ENCODE measurements at regions not wholly inside any gene's neighbourhood (a gene's known extent, or its start where the extent isn't known, plus 50 kb on each side); places are given as distances from the start of the nearest gene placed in this dataset.

DNA sequence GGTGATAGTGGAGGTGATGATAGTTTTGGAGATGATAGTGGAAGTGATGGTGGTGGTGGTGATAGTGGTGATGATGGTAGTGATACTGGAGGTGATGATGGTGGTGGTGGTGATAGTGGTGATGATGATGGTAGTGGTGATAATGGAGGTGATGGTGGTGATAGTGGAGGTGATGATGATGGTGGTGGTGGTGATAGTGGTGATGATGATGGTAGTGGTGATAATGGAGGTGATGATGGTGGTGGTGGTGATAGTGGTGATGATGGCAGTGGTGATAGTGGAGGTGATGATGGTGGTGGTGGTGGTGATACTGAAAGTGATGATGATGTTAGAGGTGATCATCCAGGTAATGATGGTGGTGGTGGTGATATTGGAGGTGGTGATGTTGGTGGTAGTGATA lies 570.0 kb upstream of the TMEM132C start:
- Histone ChIP-seq H3K36me3 (ENCODE audit: insufficient read depth, low read length) (no peaks in the 10 kb centered on the region), H3K9me2 (ENCODE audit: insufficient read depth, low read length) (no peaks in the 10 kb centered on the region), H2AFZ (ENCODE audit: low read length) (no peak overlapping the region), H3K9me3 (ENCODE audit: low read length) (no peaks in the 10 kb centered on the region), H3K27ac (ENCODE audit: low read depth, low read length, poor library complexity, severe bottlenecking) (no peak overlapping the region), H3K4me1 (ENCODE audit: insufficient read depth, low read length, poor library complexity, severe bottlenecking) (no peaks in the 10 kb centered on the region), H3K4me3 (ENCODE audit: low read depth, low read length, poor library complexity, severe bottlenecking) (no peak overlapping the region), H3K79me2 (ENCODE audit: insufficient read depth, low read depth, low read length) (no peaks in the 10 kb centered on the region), H4K20me1 (ENCODE audit: insufficient read depth, low read length) (no peaks in the 10 kb centered on the region), H3K4me2 (ENCODE audit: low read length) (no peak overlapping the region)
- BruUV-seq (replicated peaks): no TSS peak
- intact Hi-C loops (cut with micrococcal nuclease; ENCODE audit: unreplicated experiment): no loop called here
- TF ChIP-seq EZH2phosphoT487 (IDR thresholded peaks at IDR 0.05; ENCODE audit: borderline replicate concordance, low read depth, low read length): no peak
- TF ChIP-seq, protein P1, sequence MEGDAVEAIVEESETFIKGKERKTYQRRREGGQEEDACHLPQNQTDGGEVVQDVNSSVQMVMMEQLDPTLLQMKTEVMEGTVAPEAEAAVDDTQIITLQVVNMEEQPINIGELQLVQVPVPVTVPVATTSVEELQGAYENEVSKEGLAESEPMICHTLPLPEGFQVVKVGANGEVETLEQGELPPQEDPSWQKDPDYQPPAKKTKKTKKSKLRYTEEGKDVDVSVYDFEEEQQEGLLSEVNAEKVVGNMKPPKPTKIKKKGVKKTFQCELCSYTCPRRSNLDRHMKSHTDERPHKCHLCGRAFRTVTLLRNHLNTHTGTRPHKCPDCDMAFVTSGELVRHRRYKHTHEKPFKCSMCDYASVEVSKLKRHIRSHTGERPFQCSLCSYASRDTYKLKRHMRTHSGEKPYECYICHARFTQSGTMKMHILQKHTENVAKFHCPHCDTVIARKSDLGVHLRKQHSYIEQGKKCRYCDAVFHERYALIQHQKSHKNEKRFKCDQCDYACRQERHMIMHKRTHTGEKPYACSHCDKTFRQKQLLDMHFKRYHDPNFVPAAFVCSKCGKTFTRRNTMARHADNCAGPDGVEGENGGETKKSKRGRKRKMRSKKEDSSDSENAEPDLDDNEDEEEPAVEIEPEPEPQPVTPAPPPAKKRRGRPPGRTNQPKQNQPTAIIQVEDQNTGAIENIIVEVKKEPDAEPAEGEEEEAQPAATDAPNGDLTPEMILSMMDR (conservative IDR thresholded peaks at IDR 0.05; ENCODE audit: low read length): no peak
- POLR2A ChIA-PET: no interaction called here
- CTCF ChIA-PET (ENCODE audit: unreplicated experiment): no interaction called here
- DNase-seq (ENCODE audit: low spot score): no peak

DNA sequence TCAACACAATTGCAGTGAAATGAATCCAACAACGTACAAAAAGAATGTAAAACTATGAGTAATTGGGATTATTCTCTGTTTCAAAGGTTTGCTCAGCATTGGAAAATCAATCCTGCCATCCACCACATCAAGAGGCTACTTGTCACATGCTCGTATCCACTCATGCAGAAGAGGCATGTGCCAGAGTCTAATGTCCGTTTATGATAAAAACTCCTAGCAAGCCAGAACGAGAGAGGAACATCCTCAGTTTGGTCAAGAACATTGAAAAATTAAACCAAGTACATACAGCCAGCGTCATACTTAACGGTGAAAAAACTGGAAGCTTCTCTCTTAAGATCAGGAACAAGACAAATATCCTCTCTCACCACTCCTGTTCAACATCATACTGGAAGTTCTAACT lies 563.9 kb upstream of the TMEM132C start:
- H2AFZ ChIP-seq (ENCODE audit: low read length): no peak overlapping the region
- ChIA-PET CTCF (ENCODE audit: unreplicated experiment) (no interaction called here), POLR2A (no interaction called here)
- no peaks in the 10 kb centered on the region for H3K4me1 ChIP-seq (ENCODE audit: insufficient read depth, low read length, poor library complexity, severe bottlenecking)
- H3K9me2 ChIP-seq (ENCODE audit: insufficient read depth, low read length): no peaks in the 10 kb centered on the region
- H3K27ac ChIP-seq (ENCODE audit: low read depth, low read length, poor library complexity, severe bottlenecking): no peak overlapping the region
- H3K9me3 ChIP-seq (ENCODE audit: low read length): no peaks in the 10 kb centered on the region
- H3K36me3 ChIP-seq (ENCODE audit: insufficient read depth, low read length): no peaks in the 10 kb centered on the region
- BruUV-seq (replicated peaks): no TSS peak
- intact Hi-C loops (cut with micrococcal nuclease; ENCODE audit: unreplicated experiment): no loop called here
- DNase-seq (ENCODE audit: low spot score): no peak
- no peak overlapping the region for H3K4me3 ChIP-seq (ENCODE audit: low read depth, low read length, poor library complexity, severe bottlenecking)
- TF ChIP-seq, protein P1 (conservative IDR thresholded peaks at IDR 0.05; ENCODE audit: low read length): no peak
- TF ChIP-seq EZH2phosphoT487 (IDR thresholded peaks at IDR 0.05; ENCODE audit: borderline replicate concordance, low read depth, low read length): no peak
- no peaks in the 10 kb centered on the region for H4K20me1 ChIP-seq (ENCODE audit: insufficient read depth, low read length)
- H3K4me2 ChIP-seq (ENCODE audit: low read length): no peak overlapping the region
- no peaks in the 10 kb centered on the region for H3K79me2 ChIP-seq (ENCODE audit: insufficient read depth, low read depth, low read length)

DNA sequence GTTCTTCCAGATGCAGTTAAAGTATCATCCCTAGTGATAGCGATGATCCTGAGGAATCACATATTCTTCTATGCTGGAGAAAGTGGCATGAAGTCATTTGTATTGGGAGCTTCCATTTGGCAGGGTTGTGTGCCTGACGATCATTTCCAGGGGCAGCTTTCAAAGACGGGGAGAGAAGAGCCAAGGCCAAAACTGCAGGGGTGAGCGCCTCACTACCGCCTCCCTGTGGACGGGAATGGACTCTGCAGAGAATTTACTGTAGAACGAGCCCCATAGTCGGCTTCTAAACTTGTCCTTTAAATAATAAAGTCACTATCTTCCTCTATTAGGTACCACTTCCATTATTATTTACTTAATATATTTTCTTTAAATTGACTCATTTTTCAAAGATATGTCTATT lies 555.9 kb upstream of the TMEM132C start:
- no peak for TF ChIP-seq EZH2phosphoT487 (IDR thresholded peaks at IDR 0.05; ENCODE audit: borderline replicate concordance, low read depth, low read length)
- TF ChIP-seq, protein P1 (conservative IDR thresholded peaks at IDR 0.05; ENCODE audit: low read length): peak; percentile 71
- BruUV-seq (replicated peaks): no TSS peak
- intact Hi-C loops (cut with micrococcal nuclease; ENCODE audit: unreplicated experiment): no loop called here
- Histone ChIP-seq H3K4me1 (ENCODE audit: insufficient read depth, low read length, poor library complexity, severe bottlenecking) (no peaks in the 10 kb centered on the region), H3K4me2 (ENCODE audit: low read length) (no peak overlapping the region), H3K9me3 (ENCODE audit: low read length) (no peaks in the 10 kb centered on the region), H3K27ac (ENCODE audit: low read depth, low read length, poor library complexity, severe bottlenecking) (no peak overlapping the region), H3K4me3 (ENCODE audit: low read depth, low read length, poor library complexity, severe bottlenecking) (no peak overlapping the region), H4K20me1 (ENCODE audit: insufficient read depth, low read length) (no peaks in the 10 kb centered on the region), H3K79me2 (ENCODE audit: insufficient read depth, low read depth, low read length) (no peaks in the 10 kb centered on the region), H3K36me3 (ENCODE audit: insufficient read depth, low read length) (no peaks in the 10 kb centered on the region), H3K9me2 (ENCODE audit: insufficient read depth, low read length) (no peaks in the 10 kb centered on the region), H2AFZ (ENCODE audit: low read length) (no peak overlapping the region)
- POLR2A ChIA-PET: no interaction called here
- no peak for DNase-seq (ENCODE audit: low spot score)
- CTCF ChIA-PET (ENCODE audit: unreplicated experiment): no interaction called here
